HG03460 (cell line): ENCODE measurements at regions not wholly inside any gene's neighbourhood (a gene's known extent, or its start where the extent isn't known, plus 50 kb on each side); places are given as distances from the start of the nearest gene placed in this dataset.

Experiments used
- ATAC-seq: cut with Tn5 transposase; IDR thresholded peaks from one replicate; pipeline ENCODE4 v1.9.1; 2021; ENCODE audit not compliant: unreplicated experiment

GRCh38 chrX:38987198-38987651, 186.0 kb downstream of the MID1IP1 start:
- no peak for ATAC-seq

GRCh38 chrX:38988301-38988700, 187.0 kb downstream of the MID1IP1 start:
- no peak for ATAC-seq

GRCh38 chrX:38989076-38989475, 187.8 kb downstream of the MID1IP1 start:
- no peak for ATAC-seq

GRCh38 chrX:38991656-38992440, 190.6 kb downstream of the MID1IP1 start:
- no peak for ATAC-seq

GRCh38 chrX:38992441-38993096, 191.3 kb downstream of the MID1IP1 start:
- no peak for ATAC-seq

- no peak for ATAC-seq
Observed at GRCh38 chrX:38993500-38993899, 192.2 kb downstream of the MID1IP1 start.

- ATAC-seq = no peak
Observed at GRCh38 chrX:38999099-38999498, 197.8 kb downstream of the MID1IP1 start.

GRCh38 chrX:38999967-39000745, 198.9 kb downstream of the MID1IP1 start:
- no peak for ATAC-seq

GRCh38 chrX:39000802-39001201, 199.5 kb downstream of the MID1IP1 start:
- no peak for ATAC-seq

GRCh38 chrX:39002466-39002865, 201.2 kb downstream of the MID1IP1 start:
- no peak for ATAC-seq

GRCh38 chrX:39008549-39008948, 207.3 kb downstream of the MID1IP1 start:
- no peak for ATAC-seq

- ATAC-seq = no peak
Observed at GRCh38 chrX:39011454-39012221, 210.4 kb downstream of the MID1IP1 start.

GRCh38 chrX:39012621-39013111, 211.4 kb downstream of the MID1IP1 start:
- no peak for ATAC-seq

GRCh38 chrX:39016556-39016955, 215.3 kb downstream of the MID1IP1 start:
- no peak for ATAC-seq

GRCh38 chrX:39017077-39017476, 215.8 kb downstream of the MID1IP1 start:
- ATAC-seq = no peak

- ATAC-seq = no peak
Observed at GRCh38 chrX:39017716-39018115, 216.5 kb downstream of the MID1IP1 start.

- no peak for ATAC-seq
Observed at GRCh38 chrX:39018541-39018940, 217.3 kb downstream of the MID1IP1 start.

- no peak for ATAC-seq
Observed at GRCh38 chrX:39019056-39019455, 217.8 kb downstream of the MID1IP1 start.

GRCh38 chrX:39020051-39020669, 218.9 kb downstream of the MID1IP1 start:
- no peak for ATAC-seq

- ATAC-seq = no peak
Observed at GRCh38 chrX:39022106-39022505, 220.8 kb downstream of the MID1IP1 start.
